HUES6 (cell line): ENCODE measurements at regions not wholly inside any gene's neighbourhood (a gene's known extent, or its start where the extent isn't known, plus 50 kb on each side); places are given as distances from the start of the nearest gene placed in this dataset.
"Not testable (repeated sequence)": the region's sequence is repeated elsewhere in the genome, so short reads cannot be mapped to it uniquely, and the experiment has no call there.

ENCODE experiments used
- H3K27ac ChIP-seq: 2 replicates; pipeline ENCODE4 v1.7.0; 2013; ENCODE audit warnings: low read depth, mild to moderate bottlenecking, low read length, inconsistent platforms
- H3K27me3 ChIP-seq: 2 replicates; pipeline ENCODE4 v1.6.1; 2013; ENCODE audit warnings: low read length; ENCODE audit not compliant: control insufficient read depth, insufficient read depth
- H3K36me3 ChIP-seq: 2 replicates; pipeline ENCODE4 v1.6.1; 2013; ENCODE audit warnings: low read length; ENCODE audit not compliant: control insufficient read depth, insufficient read depth
- H3K4me1 ChIP-seq: 2 replicates; pipeline ENCODE4 v1.6.1; 2013; ENCODE audit warnings: low read length; ENCODE audit not compliant: control insufficient read depth, insufficient read depth
- H3K4me3 ChIP-seq: 2 replicates; pipeline ENCODE4 v1.5.1; 2013; ENCODE audit warnings: low read depth, low read length
- H3K9ac ChIP-seq: one replicate; pipeline ENCODE4 v1.6.1; 2013; ENCODE audit warnings: mild to moderate bottlenecking, low read length
- H3K9me3 ChIP-seq: 2 replicates; pipeline ENCODE4 v1.6.1; 2013; ENCODE audit warnings: low read depth, low read length; ENCODE audit not compliant: control insufficient read depth, insufficient read depth

GRCh38 chr4:120207021-120207420, 140.4 kb upstream of the MAD2L1 start:
- H3K4me3 ChIP-seq: no peak overlapping the region
- H3K27me3 ChIP-seq: no peaks in the 10 kb centered on the region
- peaks cover 11% of the 10 kb centered on the region for H3K9me3 ChIP-seq
- H3K4me1 ChIP-seq: peaks cover 6% of the 10 kb centered on the region
- H3K27ac ChIP-seq: no peak overlapping the region
- H3K9ac ChIP-seq: no peak overlapping the region
- H3K36me3 ChIP-seq: no peaks in the 10 kb centered on the region

- Histone ChIP-seq H3K9ac (no peak overlapping the region), H3K27me3 (no peaks in the 10 kb centered on the region), H3K9me3 (peaks cover 11% of the 10 kb centered on the region), H3K4me3 (no peak overlapping the region), H3K36me3 (no peaks in the 10 kb centered on the region), H3K27ac (no peak overlapping the region), H3K4me1 (peaks cover 11% of the 10 kb centered on the region)
Measured at GRCh38 chr4:120202222-120202621, 135.6 kb upstream of the MAD2L1 start.

DNA sequence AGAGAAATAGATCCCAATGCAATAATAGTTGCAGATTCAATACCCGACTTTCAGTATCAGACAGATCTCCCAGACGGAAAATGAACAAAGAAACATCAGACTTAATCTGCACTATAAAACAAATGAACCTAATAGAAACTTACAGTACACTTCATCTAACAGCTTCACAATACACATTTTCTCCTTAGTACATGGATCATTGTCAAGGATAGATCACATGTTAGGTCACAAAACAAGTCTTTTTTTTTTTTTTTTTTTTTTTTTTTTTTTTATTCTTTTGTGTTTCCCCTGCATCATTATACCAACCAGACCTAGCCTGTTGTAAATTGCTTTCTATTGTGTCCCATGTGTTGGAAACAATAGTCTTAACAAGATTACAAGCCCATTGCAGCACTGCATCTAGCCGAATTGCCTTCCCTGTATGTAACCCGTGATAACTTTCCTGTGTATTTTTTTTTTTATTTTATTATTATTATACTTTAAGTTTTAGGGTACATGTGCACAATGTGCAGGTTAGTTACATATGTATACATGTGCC, 134.0 kb upstream of the MAD2L1 start:
- H3K9ac ChIP-seq, H3K27ac ChIP-seq, H3K4me3 ChIP-seq: not testable (repeated sequence)

DNA sequence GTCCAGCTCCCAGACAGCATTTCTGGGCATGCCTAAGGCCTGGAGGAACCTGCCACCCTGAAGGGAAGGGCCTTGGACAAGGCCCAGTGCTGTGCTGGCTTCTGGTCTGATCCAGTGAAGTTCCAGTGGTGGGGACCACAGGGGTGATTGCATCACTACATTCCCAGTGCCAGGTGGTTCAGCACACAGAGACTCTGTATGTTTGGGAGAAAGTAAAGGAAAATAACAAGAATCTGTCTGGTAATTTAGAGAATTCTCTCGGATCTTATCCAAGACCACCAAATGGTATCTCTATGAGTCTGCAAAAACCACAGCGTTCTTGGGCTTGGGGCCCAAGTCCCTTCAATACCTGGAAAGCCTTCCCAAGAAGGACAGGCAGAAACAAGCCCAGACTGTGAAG, 131.8 kb upstream of the MAD2L1 start:
- H3K4me3 ChIP-seq: no peak overlapping the region
- no peaks in the 10 kb centered on the region for H3K36me3 ChIP-seq
- peaks cover 11% of the 10 kb centered on the region for H3K4me1 ChIP-seq
- no peak overlapping the region for H3K9ac ChIP-seq
- peaks cover 10% of the 10 kb centered on the region for H3K9me3 ChIP-seq
- H3K27me3 ChIP-seq: no peaks in the 10 kb centered on the region
- H3K27ac ChIP-seq: no peak overlapping the region

More for the DNA sequence above, 134.0 kb upstream of the MAD2L1 start:
- peaks cover 11% of the 10 kb centered on the region for H3K9me3 ChIP-seq
- H3K36me3 ChIP-seq, H3K27me3 ChIP-seq: not testable (repeated sequence)
- peaks cover 11% of the 10 kb centered on the region for H3K4me1 ChIP-seq

DNA sequence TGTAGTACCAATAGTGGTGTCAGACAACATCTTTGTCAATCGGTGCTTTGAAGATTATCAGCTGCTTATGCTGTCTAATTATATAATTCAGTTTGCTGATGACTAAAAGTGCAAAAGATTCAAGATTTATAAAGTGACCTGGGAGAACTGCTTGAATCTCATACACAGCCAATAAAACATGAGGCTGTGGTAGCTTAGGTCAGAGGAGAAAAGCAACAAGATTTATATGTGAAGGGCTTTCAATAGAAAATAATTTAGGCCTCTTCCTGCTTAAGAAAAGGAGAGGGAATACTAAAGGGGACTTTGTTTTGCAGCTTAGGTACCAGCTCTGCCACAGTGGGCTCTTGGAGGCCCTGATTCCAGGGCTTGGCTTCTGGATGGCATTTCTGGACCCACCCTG, 111.0 kb upstream of the MAD2L1 start:
- Histone ChIP-seq H3K9me3 (no peaks in the 10 kb centered on the region), H3K27me3 (no peaks in the 10 kb centered on the region), H3K27ac (no peak overlapping the region), H3K4me1 (no peaks in the 10 kb centered on the region), H3K36me3 (no peaks in the 10 kb centered on the region), H3K9ac (no peak overlapping the region), H3K4me3 (no peak overlapping the region)

DNA sequence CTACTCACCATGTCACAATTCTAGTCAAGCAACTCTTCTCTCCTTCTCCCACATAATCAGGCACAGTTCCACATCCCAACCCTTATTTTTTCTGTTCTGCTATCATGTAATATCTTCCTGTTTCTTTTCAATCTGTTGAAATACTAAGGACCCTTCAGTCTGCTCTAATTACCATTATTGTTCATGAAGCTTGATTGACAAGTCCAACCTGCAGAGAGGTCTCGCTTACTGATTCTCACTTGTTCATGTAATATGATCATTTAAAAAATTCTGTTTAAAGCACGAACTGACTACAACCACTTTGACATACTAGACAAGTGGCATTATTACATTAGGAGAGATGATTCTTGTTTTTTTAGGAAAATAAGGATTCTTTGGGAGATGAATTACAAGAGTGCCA, 108.6 kb upstream of the MAD2L1 start:
- no peak overlapping the region for H3K9ac ChIP-seq
- no peak overlapping the region for H3K27ac ChIP-seq
- H3K9me3 ChIP-seq: no peaks in the 10 kb centered on the region
- no peaks in the 10 kb centered on the region for H3K4me1 ChIP-seq
- H3K36me3 ChIP-seq: no peaks in the 10 kb centered on the region
- H3K4me3 ChIP-seq: no peak overlapping the region
- H3K27me3 ChIP-seq: no peaks in the 10 kb centered on the region

GRCh38 chr4:120163895-120164294, 97.2 kb upstream of the MAD2L1 start:
- Histone ChIP-seq H3K27me3 (no peaks in the 10 kb centered on the region), H3K9ac (no peak overlapping the region), H3K9me3 (no peaks in the 10 kb centered on the region), H3K27ac (no peak overlapping the region), H3K4me3 (no peak overlapping the region), H3K36me3 (no peaks in the 10 kb centered on the region), H3K4me1 (peaks cover 3% of the 10 kb centered on the region)

DNA sequence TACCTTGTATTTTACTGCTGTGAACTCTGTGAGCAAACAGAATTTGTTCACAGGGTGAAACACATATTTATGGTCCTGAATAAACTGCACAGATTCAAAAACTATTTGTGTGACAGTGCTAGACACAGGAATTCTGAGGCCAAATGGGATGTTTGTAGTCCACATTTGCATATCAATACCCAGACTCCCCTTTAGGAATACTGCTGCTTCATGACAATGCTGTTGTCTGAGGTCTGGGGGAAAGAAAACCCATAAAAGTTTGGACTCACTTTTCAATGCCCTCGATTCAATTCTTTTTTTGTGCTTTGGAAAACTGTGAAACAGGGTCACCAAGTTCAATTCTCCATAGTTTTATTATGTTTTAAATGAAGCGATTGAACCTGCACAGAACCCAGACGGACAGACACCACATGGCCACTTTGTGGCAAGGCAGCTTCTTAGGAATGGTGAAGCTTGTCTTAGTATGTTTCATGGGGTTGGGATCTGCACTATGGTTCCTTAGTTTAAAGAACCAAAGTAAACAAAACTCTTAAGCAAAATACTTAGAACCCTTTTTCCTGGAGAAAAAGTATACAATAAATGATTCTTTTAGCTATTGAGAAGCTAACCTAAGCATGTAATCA, 92.3 kb upstream of the MAD2L1 start:
- H3K27ac ChIP-seq: no peak overlapping the region
- no peak overlapping the region for H3K9ac ChIP-seq
- no peaks in the 10 kb centered on the region for H3K27me3 ChIP-seq
- H3K9me3 ChIP-seq: no peaks in the 10 kb centered on the region
- peaks cover 7% of the 10 kb centered on the region for H3K4me1 ChIP-seq
- H3K36me3 ChIP-seq: no peaks in the 10 kb centered on the region
- no peak overlapping the region for H3K4me3 ChIP-seq

DNA sequence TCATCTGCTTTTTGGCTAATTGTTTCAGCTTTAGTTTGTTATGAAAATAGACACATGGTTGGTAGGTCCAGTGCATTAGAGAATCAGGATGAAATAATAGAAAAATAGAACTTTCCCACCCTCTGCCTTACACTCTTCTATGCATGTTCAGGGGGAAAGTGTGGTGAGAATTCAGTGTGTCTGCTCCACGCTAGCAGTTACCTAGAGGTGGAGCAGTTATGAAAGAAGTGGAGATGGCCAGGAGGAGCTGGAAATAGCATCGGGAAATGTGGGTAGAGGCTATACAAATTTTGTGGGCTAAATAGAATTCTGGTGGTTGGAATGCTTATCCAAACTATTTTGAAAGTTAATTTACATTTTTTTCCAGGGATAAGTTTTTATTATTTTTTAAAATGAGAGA, 91.4 kb upstream of the MAD2L1 start:
- peaks cover 7% of the 10 kb centered on the region for H3K4me1 ChIP-seq
- no peak overlapping the region for H3K4me3 ChIP-seq
- H3K9me3 ChIP-seq: no peaks in the 10 kb centered on the region
- H3K27ac ChIP-seq: no peak overlapping the region
- no peaks in the 10 kb centered on the region for H3K36me3 ChIP-seq
- no peaks in the 10 kb centered on the region for H3K27me3 ChIP-seq
- H3K9ac ChIP-seq: no peak overlapping the region

DNA sequence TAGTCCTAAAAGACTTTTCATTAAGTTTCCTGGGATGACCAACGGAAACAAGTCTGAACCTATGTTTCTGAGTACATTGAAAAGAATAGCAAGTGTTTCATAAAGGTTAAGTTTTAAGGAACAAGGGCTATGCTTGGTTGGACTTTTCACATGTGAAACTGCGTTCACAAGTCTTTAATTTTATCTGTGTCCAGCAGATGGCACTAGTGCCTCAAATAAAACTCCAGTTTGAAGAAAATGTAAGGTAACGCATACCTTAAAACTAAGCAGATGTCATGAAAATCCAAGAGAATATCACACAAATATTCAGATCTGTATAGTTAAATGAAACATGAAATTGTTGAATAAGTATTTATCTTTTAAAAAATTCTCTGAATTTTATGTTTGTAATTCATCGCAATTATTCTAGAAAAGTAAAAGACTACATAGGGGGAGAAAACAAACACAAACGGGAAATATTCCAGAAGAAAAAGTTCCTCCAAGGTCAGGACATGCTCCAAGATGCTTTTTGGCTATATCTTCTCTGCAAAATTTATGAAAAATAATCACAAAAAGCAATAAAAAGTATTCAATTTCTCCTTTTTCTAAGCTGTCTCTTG, 89.6 kb upstream of the MAD2L1 start:
- no peak overlapping the region for H3K27ac ChIP-seq
- H3K4me3 ChIP-seq: no peak overlapping the region
- no peaks in the 10 kb centered on the region for H3K27me3 ChIP-seq
- no peaks in the 10 kb centered on the region for H3K36me3 ChIP-seq
- H3K9ac ChIP-seq: no peak overlapping the region
- peaks cover 7% of the 10 kb centered on the region for H3K4me1 ChIP-seq
- no peaks in the 10 kb centered on the region for H3K9me3 ChIP-seq

- Histone ChIP-seq H3K4me3 (no peak overlapping the region), H3K27ac (no peak overlapping the region), H3K36me3 (no peaks in the 10 kb centered on the region), H3K27me3 (no peaks in the 10 kb centered on the region), H3K9me3 (no peaks in the 10 kb centered on the region), H3K9ac (no peak overlapping the region), H3K4me1 (peaks cover 7% of the 10 kb centered on the region)
Measured at GRCh38 chr4:120155287-120155686, 88.6 kb upstream of the MAD2L1 start.
